Panc1 (cell line): ENCODE measurements at regions not wholly inside any gene's neighbourhood (a gene's known extent, or its start where the extent isn't known, plus 50 kb on each side); places are given as distances from the start of the nearest gene placed in this dataset.

ENCODE experiments used
- ATAC-seq: fragments of 200-7000 bp; cut with Tn5 transposase; 2 replicates; pipeline ENCODE4 v1.9.1; 2020; ENCODE audit warnings: mild to moderate bottlenecking, moderate library complexity
- BruUV-seq: library from RNA; stranded (reverse); fragments of 400-500 nt; replicated peaks from 2 replicates; lab custom pipeline; 2021; lab: Mats Ljungman, UMichigan
- CTCF ChIA-PET: fragments of 300-600 bp; sonication (Branson Sonifier 250); formaldehyde crosslinking; loops from one replicate; lab custom pipeline; 2022; ENCODE audit warnings: antibody characterized with exemption; lab: Charles Lee
- POLR2A ChIA-PET: fragments of 300-600 bp; sonication (Branson Sonifier 250); formaldehyde crosslinking; loops from one replicate; lab custom pipeline; 2022; ENCODE audit warnings: antibody characterized with exemption; lab: Charles Lee
- DNase-seq: peaks from one replicate; pipeline ENCODE4 v3.0.0-alpha.2; 2010; ENCODE audit warnings: low read depth, low spot score
- H3K27ac ChIP-seq: 2 replicates; pipeline ENCODE4 v1.5.1; 2011; ENCODE audit warnings: mild to moderate bottlenecking, low read length, inconsistent platforms
- H3K27me3 ChIP-seq: fragments of 200-500 bp; sonication (Bioruptor generic); 2 replicates; pipeline ENCODE4 v1.6.0; 2014; ENCODE audit warnings: low read length, inconsistent platforms; ENCODE audit not compliant: control insufficient read depth, insufficient read depth
- H3K36me3 ChIP-seq: fragments of 200-500 bp; sonication (Bioruptor generic); 2 replicates; pipeline ENCODE4 v1.5.1; 2014; ENCODE audit warnings: inconsistent platforms, mild to moderate bottlenecking, low read length, moderate library complexity; ENCODE audit not compliant: control insufficient read depth, insufficient read depth
- H3K4me1 ChIP-seq: 2 replicates; pipeline ENCODE4 v1.5.1; 2011; ENCODE audit warnings: inconsistent platforms, mild to moderate bottlenecking, low read length, moderate library complexity; ENCODE audit not compliant: control insufficient read depth, insufficient read depth
- H3K4me3 ChIP-seq, 2 experiments: 2 replicates each; pipeline ENCODE4 v1.5.1; 2011 to 2012; ENCODE audit warnings: low read depth in 2 of 2, low read length in 2 of 2, mild to moderate bottlenecking in 2 of 2, inconsistent platforms in 1 of 2, moderate library complexity in 1 of 2
- H3K9me3 ChIP-seq: fragments of 200-500 bp; sonication (Bioruptor generic); 2 replicates; pipeline ENCODE4 v1.5.1; 2014; ENCODE audit warnings: low read depth, mild to moderate bottlenecking, inconsistent platforms, low read length, moderate library complexity; ENCODE audit not compliant: control insufficient read depth, insufficient read depth
- POLR2AphosphoS5 ChIP-seq: IDR thresholded peaks from 2 replicates; pipeline ENCODE4 v1.6.1; 2012; ENCODE audit warnings: mild to moderate bottlenecking, low read depth, low read length, moderate library complexity
- SIN3A ChIP-seq: IDR thresholded peaks from 2 replicates; pipeline ENCODE4 v1.6.1; 2012; ENCODE audit warnings: low read depth, mild to moderate bottlenecking, low read length, moderate library complexity, borderline replicate concordance; ENCODE audit not compliant: insufficient read depth
- TCF7L2 ChIP-seq: IDR thresholded peaks from 2 replicates; pipeline ENCODE4 v1.6.1; 2011; ENCODE audit warnings: mild to moderate bottlenecking, low read depth, low read length, inconsistent platforms
- in situ Hi-C: cut with HindIII; loops from 2 replicates; pipeline ENCODE4 v1.10.0; 2016; ENCODE audit warnings: low sequenced_read_pairs, low pct_unique_long_range_greater_than_20kb
- intact Hi-C: fragments of 100-400 bp; cut with micrococcal nuclease; formaldehyde crosslinking; loops from one replicate; pipeline ENCODE4 v1.10.0; 2022; ENCODE audit not compliant: unreplicated experiment
- TF ChIP-seq, protein P1 (sequence below), 2 experiments: IDR thresholded peaks; 2 replicates each; pipeline ENCODE4 v1.6.1; 2011 to 2012; ENCODE audit warnings: low read depth in 2 of 2, control low read depth in 1 of 2, low read length in 1 of 2, mild to moderate bottlenecking in 1 of 2, moderate library complexity in 1 of 2; ENCODE audit not compliant: insufficient read depth in 1 of 2
- TF ChIP-seq, protein P2 (sequence below): fragments of 450-650 bp; IDR thresholded peaks from 2 replicates; pipeline ENCODE4 v1.5.1; 2017; ENCODE audit warnings: mild to moderate bottlenecking

GRCh38 chr13:61156753-61157152 lies 258.9 kb downstream of the PCDH20 start:
- POLR2A ChIA-PET: no interaction called here
- no peak for ATAC-seq

DNA sequence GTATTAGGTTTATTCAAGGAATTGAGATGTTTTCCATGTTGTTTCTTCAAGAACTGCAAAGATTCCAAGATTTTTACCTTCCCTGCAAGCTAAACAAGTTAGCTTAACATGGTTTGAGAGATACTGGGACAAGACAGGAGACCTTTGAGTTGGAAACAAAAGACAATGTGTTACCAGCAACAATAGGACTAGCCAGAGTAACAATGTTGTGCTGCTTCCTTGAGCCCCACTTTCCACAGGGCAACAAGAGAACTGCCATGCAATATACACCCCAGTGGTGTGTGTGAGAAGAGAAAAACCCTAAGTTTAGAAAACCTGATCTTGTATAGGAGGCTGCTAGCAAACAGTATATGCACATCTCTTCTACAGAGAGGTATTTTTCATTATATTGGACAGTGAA lies 264.6 kb downstream of the PCDH20 start:
- no TSS peak for BruUV-seq
- no peaks in the 10 kb centered on the region for H3K4me1 ChIP-seq
- no peak overlapping the region for H3K4me3 ChIP-seq
- no peaks in the 10 kb centered on the region for H3K36me3 ChIP-seq
- H3K9me3 ChIP-seq: no peaks in the 10 kb centered on the region
- intact Hi-C loops: no loop called here
- CTCF ChIA-PET: no interaction called here
- no peak for DNase-seq
- in situ Hi-C loops: no loop called here
- POLR2A ChIA-PET: no interaction called here
- no peak overlapping the region for H3K27ac ChIP-seq
- H3K27me3 ChIP-seq: no peaks in the 10 kb centered on the region
- no peak for ATAC-seq
- no peak for TF ChIP-seq TCF7L2
- no peak for TF ChIP-seq SIN3A
- TF ChIP-seq, protein P1, sequence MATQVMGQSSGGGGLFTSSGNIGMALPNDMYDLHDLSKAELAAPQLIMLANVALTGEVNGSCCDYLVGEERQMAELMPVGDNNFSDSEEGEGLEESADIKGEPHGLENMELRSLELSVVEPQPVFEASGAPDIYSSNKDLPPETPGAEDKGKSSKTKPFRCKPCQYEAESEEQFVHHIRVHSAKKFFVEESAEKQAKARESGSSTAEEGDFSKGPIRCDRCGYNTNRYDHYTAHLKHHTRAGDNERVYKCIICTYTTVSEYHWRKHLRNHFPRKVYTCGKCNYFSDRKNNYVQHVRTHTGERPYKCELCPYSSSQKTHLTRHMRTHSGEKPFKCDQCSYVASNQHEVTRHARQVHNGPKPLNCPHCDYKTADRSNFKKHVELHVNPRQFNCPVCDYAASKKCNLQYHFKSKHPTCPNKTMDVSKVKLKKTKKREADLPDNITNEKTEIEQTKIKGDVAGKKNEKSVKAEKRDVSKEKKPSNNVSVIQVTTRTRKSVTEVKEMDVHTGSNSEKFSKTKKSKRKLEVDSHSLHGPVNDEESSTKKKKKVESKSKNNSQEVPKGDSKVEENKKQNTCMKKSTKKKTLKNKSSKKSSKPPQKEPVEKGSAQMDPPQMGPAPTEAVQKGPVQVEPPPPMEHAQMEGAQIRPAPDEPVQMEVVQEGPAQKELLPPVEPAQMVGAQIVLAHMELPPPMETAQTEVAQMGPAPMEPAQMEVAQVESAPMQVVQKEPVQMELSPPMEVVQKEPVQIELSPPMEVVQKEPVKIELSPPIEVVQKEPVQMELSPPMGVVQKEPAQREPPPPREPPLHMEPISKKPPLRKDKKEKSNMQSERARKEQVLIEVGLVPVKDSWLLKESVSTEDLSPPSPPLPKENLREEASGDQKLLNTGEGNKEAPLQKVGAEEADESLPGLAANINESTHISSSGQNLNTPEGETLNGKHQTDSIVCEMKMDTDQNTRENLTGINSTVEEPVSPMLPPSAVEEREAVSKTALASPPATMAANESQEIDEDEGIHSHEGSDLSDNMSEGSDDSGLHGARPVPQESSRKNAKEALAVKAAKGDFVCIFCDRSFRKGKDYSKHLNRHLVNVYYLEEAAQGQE (IDR thresholded peaks at IDR 0.05; ENCODE audit: insufficient read depth in 1 of 2, low read depth in 2 of 2, low read length in 1 of 2): no peak
- TF ChIP-seq POLR2AphosphoS5: no peak
- TF ChIP-seq, protein P2, sequence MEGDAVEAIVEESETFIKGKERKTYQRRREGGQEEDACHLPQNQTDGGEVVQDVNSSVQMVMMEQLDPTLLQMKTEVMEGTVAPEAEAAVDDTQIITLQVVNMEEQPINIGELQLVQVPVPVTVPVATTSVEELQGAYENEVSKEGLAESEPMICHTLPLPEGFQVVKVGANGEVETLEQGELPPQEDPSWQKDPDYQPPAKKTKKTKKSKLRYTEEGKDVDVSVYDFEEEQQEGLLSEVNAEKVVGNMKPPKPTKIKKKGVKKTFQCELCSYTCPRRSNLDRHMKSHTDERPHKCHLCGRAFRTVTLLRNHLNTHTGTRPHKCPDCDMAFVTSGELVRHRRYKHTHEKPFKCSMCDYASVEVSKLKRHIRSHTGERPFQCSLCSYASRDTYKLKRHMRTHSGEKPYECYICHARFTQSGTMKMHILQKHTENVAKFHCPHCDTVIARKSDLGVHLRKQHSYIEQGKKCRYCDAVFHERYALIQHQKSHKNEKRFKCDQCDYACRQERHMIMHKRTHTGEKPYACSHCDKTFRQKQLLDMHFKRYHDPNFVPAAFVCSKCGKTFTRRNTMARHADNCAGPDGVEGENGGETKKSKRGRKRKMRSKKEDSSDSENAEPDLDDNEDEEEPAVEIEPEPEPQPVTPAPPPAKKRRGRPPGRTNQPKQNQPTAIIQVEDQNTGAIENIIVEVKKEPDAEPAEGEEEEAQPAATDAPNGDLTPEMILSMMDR: no peak

More at GRCh38 chr13:61156753-61157152, 258.9 kb downstream of the PCDH20 start:
- no peaks in the 10 kb centered on the region for H3K4me1 ChIP-seq
- H3K27ac ChIP-seq: no peak overlapping the region
- H3K9me3 ChIP-seq: no peaks in the 10 kb centered on the region
- no TSS peak for BruUV-seq
- no peaks in the 10 kb centered on the region for H3K36me3 ChIP-seq
- intact Hi-C loops: no loop called here
- TF ChIP-seq TCF7L2: no peak
- H3K27me3 ChIP-seq: no peaks in the 10 kb centered on the region
- CTCF ChIA-PET: interaction anchor here (0.7 kb wide), 1 partner anchor 11 kb away, joined by 8 read pairs; no protein-coding TSS in a partner anchor
- no peak for DNase-seq
- in situ Hi-C loops: no loop called here
- H3K4me3 ChIP-seq: no peak overlapping the region

DNA sequence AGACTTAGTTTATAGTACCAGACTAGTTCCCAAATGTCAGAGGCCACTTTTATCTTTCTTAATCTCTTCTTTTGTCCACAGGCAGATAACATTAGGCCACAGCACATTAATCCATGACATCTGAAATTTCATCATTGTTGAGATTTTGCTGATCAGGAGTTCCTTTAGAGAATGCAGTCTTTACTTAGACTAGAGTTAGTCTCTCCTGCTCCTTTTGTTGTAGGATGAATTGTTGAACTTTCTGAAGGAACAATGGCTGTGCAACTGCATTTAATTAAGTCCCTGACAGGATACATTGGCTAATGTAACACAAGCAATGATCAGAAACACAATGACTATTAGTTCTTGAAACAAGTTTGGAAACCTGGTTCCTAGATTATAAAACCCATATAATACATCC lies 266.3 kb downstream of the PCDH20 start:
- H3K27me3 ChIP-seq: no peaks in the 10 kb centered on the region
- H3K4me1 ChIP-seq: no peaks in the 10 kb centered on the region
- DNase-seq: no peak
- intact Hi-C loops (no loop called here), in situ Hi-C loops (no loop called here)
- H3K27ac ChIP-seq: no peak overlapping the region
- ChIA-PET POLR2A (no interaction called here), CTCF (no interaction called here)
- H3K4me3 ChIP-seq: no peak overlapping the region
- TF ChIP-seq TCF7L2 (no peak), POLR2AphosphoS5 (no peak), SIN3A (no peak)
- TF ChIP-seq, protein P1 (IDR thresholded peaks at IDR 0.05; ENCODE audit: insufficient read depth in 1 of 2, low read depth in 2 of 2, low read length in 1 of 2): no peak
- TF ChIP-seq, protein P2: no peak
- no TSS peak for BruUV-seq
- H3K36me3 ChIP-seq: no peaks in the 10 kb centered on the region
- H3K9me3 ChIP-seq: no peaks in the 10 kb centered on the region
- ATAC-seq: no peak
